DMS53 (cell line): ENCODE measurements at regions not wholly inside any gene's neighbourhood (a gene's known extent, or its start where the extent isn't known, plus 50 kb on each side); places are given as distances from the start of the nearest gene placed in this dataset.
"Not testable (repeated sequence)": the region's sequence is repeated elsewhere in the genome, so short reads cannot be mapped to it uniquely, and the experiment has no call there.

ENCODE experiments used
- DNase-seq: peaks from one replicate; lab custom pipeline; 2025; lab: John Stamatoyannopoulos, UW

- no peak for DNase-seq
Measured at GRCh38 chr2:59180111-59180510, 939.0 kb upstream of the FANCL start.

DNA sequence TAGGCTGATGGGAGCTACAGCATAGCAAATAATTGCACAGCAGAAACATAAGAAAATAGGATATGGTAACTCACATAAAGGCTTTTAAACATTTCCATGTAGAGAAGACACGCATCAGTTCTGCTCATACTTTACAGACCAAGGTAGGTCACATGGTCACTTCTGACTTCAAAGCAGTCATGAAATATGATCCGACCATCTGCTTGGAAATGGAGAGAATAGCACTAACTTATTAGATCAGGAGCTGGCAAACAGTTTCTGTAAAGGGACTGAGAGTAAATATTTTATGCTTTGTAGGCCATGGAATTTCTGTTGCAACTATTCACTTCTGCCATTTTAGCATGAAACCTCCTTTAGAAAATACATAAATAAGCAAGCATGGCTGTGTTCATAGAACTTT, 936.6 kb upstream of the FANCL start:
- DNase-seq: peak; percentile 96

GRCh38 chr2:59176737-59177136, 935.6 kb upstream of the FANCL start:
- DNase-seq: peak; percentile 68

GRCh38 chr2:59174536-59175243, 933.6 kb upstream of the FANCL start:
- no peak for DNase-seq

- no peak for DNase-seq
Measured at GRCh38 chr2:59173325-59173724, 932.2 kb upstream of the FANCL start.

- no peak for DNase-seq
Measured at GRCh38 chr2:59171019-59171418, 929.9 kb upstream of the FANCL start.

DNA sequence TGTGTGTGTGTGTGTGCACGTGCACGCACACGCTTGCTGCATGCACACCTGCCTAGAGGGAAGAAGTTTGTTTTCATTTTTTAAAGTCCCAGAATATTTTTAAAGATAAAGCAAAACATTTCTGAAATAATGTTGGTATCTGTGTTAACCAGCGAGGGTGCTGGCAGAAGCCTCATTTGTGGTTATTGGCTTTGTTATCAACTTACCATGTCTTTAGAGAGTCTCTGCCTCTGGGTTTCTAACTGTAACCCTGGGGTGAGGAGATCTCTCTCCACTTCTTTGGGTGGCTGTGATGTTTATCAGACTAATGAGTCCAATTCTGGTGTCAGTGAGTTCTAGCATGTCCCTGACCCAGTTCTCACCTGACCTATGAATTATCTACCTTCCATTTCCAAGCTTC, 927.6 kb upstream of the FANCL start:
- DNase-seq: no peak

GRCh38 chr2:59167514-59167913, 926.4 kb upstream of the FANCL start:
- peak; percentile 82 for DNase-seq

- not testable (repeated sequence) for DNase-seq
Measured at GRCh38 chr2:59157908-59158307, 916.8 kb upstream of the FANCL start.

GRCh38 chr2:59151805-59152204, 910.7 kb upstream of the FANCL start:
- DNase-seq: no peak

GRCh38 chr2:59150217-59150849, 909.2 kb upstream of the FANCL start:
- DNase-seq: no peak

DNA sequence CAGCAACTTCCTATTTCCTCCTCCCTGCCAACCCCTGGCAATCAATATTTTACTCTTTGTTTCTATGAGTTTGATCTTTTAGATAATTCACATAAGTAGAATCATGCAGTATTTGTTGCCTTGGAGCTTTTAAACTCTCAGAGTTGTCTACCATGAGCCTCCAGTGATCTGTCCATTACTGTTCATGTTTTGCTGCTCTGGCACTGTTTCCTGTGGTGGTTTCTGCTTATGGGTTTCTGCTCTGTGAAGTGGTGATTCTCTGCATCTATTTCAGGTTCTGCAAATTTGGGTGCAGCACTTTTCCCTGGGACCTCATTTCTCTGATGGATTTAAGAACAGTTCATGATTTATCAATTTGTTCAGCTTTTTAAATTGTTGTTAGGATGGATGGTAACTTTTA, 908.1 kb upstream of the FANCL start:
- no peak for DNase-seq

DNA sequence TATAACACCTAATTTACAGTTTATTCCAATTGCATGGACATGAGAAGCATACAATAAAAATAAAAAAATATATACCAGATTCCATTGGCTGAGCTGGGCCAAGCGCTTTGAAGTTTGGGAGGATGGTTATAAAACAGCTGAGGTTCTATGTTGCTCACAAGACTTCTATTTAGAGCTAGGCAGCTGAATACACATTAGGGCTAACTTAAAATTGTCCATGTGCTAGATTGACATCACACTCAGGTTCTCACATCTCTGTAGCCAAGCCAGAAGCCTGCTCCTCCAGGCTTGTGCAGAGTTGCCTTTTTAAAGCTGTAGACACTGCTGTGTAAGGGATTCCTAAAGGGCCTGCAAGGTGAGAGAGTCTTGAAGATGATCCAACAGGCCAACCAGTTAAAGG, 871.1 kb upstream of the FANCL start:
- no peak for DNase-seq

GRCh38 chr2:59096973-59097372, 855.8 kb upstream of the FANCL start:
- DNase-seq: no peak

- no peak for DNase-seq
Measured at GRCh38 chr2:59093571-59093970, 852.4 kb upstream of the FANCL start.

GRCh38 chr2:59084326-59084725, 843.2 kb upstream of the FANCL start:
- no peak for DNase-seq

DNA sequence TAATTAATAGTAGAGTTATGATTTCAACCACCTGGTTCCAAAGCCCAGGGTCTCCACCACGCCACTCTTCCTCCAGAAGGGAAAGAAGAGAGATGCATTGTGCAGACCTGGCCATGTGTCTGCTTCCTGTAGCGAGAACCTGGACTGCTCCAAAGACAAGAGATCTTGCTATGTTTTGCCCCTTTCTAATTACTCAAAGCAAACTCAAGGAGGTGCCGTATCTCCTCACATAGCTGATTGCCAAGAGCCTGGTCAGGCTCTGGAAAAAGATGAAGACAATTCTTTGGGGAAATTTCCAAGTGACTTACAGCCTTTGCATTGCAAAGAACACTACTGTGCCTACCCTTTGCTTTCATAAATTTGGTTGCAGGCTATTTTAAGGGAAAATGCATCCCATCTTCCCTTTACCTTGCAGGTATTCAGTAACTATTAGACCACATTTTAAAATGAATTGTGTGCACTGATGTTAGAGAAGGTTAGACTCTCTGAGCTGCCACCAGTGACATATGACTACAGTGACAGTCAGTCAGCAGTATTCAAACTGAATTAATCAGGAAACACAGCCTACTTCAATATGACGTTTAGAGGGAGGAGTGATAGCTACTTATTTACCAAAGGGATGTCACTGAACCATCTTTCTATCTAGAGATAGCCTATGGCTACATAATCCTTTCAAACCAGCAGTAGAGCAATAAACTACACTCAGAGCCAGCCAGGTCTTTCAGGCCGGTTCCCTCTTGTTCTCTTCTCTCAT, 842.1 kb upstream of the FANCL start:
- DNase-seq: peak; percentile 43

DNA sequence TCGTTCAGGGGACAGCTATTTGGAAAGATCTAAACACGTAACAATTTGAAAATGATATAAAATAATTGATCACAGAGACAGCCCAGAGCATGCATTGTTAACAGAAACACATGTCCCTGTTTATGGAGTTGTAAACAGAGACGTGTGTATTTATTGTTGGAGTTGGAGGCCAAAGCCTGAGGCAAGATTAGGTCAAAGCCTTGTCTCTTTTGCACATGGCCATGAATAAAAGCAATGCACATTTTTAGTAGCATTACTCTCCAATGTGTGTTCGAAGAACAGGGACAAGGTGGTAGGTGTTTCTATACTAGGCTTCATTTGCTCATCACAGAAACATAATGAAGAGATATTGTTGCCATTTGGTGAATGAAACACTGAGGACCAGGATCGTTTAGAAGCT, 841.5 kb upstream of the FANCL start:
- no peak for DNase-seq

GRCh38 chr2:59080451-59081181, 839.5 kb upstream of the FANCL start:
- no peak for DNase-seq

GRCh38 chr2:59077981-59078531, 836.9 kb upstream of the FANCL start:
- DNase-seq: no peak

DNA sequence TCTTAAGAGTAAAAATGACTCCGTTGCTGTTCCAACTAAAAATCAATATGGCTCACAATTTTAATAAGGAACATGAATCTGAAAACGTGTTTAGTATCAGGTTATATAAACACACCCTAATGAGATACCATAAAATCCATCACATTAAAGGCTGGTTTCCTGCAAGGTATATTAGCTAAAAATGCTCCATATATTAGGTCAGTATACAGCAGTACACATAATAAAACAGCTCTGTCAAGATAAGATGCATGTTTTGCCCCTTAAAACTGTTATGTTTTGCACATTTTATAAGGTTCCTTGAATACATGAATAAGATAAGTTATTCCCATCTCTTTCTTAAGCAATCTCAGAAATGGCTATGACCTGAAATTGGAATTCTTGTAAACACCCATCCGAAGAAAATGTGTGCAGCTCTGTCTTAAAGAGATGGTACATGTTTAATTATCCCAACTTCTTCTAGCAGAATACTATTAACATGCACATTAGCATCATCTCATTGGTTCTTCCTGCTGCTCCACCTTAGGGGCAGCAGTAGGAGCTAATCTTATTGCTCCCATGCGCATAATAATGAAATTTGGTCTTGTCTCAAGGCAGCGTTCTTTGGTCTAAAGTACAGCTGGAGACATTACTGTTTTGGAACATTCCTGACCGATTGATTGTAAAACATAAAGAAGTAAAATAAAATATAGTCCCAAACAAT, 836.1 kb upstream of the FANCL start:
- DNase-seq: no peak
